Fibroblast of villous mesenchyme (primary cell): ENCODE measurements at regions not wholly inside any gene's neighbourhood (a gene's known extent, or its start where the extent isn't known, plus 50 kb on each side); places are given as distances from the start of the nearest gene placed in this dataset.

ENCODE experiments used
- DNase-seq: peaks from one replicate; pipeline ENCODE4 v3.0.0-alpha.2; 2010; ENCODE audit warnings: low read depth
- H3K4me3 ChIP-seq: 2 replicates; pipeline ENCODE4 v1.5.1; 2011; ENCODE audit warnings: low read depth, mild to moderate bottlenecking, low read length
- CTCF ChIP-seq: IDR thresholded peaks from 2 replicates; pipeline ENCODE4 v1.5.1; 2012; ENCODE audit warnings: low read depth, mild to moderate bottlenecking, low read length; ENCODE audit not compliant: insufficient read depth

GRCh38 chr7:17181482-17181881 is 117.0 kb upstream of the AHR start:
- H3K4me3 ChIP-seq = no peak overlapping the region
- TF ChIP-seq CTCF = no peak
- DNase-seq = no peak

GRCh38 chr7:17183630-17184328 is 114.7 kb upstream of the AHR start:
- peak; percentile 34 for DNase-seq
- TF ChIP-seq CTCF = no peak
- H3K4me3 ChIP-seq = no peak overlapping the region

DNA sequence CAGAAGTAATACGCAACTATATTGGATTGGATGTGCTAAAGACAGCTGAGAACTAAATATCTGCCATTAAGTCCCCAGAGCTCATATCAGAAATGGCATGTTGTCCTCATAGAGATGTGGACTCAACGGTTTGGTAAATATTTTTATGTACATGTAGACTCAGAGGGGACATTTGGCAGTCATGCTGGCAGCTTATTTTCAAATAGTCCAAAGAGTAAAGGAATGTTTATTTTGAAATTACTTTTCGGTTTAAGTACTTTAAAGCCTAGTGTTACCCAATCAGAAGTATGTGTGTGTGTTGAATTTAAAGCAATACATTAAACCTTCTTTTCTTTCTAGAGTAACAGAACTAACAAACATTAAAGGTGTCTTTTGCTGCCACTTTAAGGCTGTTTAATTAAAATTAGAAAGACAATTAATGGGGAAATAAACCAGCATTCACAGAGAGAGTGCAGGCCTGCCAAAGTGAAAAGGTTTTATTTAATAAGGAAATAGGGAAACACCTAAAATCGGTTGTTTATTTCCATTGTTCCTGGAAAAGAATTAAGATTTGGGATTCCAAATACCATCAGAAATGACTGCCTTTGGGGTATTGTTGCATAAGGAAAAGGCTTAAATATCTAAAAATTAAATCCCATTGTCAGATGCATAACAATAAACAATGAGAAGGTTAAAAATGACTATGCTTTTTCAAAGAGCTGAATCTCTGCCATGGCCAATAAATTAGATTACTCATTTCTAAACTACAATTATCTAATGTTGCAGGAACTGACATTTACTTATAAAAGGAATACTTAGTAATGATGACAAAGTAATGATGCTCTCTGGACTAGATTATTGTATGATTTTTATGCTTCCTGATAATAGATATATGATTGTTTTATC is 113.4 kb upstream of the AHR start:
- no peak for TF ChIP-seq CTCF
- no peak overlapping the region for H3K4me3 ChIP-seq
- DNase-seq = peak; percentile 44

DNA sequence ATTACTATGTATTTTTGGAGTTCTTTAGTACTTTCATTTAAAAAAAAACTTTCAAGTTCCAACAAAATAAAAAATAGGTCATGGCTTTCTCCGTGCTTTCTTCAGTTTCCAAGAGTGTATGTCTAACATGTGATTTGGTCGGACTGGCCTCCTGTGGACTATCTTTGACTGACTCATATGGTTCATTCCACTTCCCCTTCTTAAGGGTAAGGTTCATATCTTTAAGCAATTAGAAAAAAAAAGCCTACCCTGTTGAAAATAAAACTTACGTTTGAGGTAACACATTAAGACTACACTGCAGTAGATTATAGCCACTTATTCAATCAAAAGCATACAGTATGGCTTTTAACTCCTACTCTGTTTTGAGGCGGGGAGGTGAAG is 112.8 kb upstream of the AHR start:
- TF ChIP-seq CTCF = no peak
- no peak overlapping the region for H3K4me3 ChIP-seq
- peak; percentile 44 for DNase-seq

GRCh38 chr7:17186745-17187530 is 111.5 kb upstream of the AHR start:
- no peak for TF ChIP-seq CTCF
- H3K4me3 ChIP-seq = no peak overlapping the region
- no peak for DNase-seq

- TF ChIP-seq CTCF = no peak
- no peak overlapping the region for H3K4me3 ChIP-seq
- no peak for DNase-seq
Observed at GRCh38 chr7:17194656-17195055, 103.8 kb upstream of the AHR start.
